Activated naive CD4-positive, alpha-beta T cell treated with anti-CD3 and anti-CD28 coated beads, Interleukin-2, amount 10 ng/mL, durations not matched to agents 7 days and 5 days (primary cell): ENCODE measurements at regions not wholly inside any gene's neighbourhood (a gene's known extent, or its start where the extent isn't known, plus 50 kb on each side); places are given as distances from the start of the nearest gene placed in this dataset.
"Not testable (repeated sequence)": the region's sequence is repeated elsewhere in the genome, so short reads cannot be mapped to it uniquely, and the experiment has no call there.

ENCODE experiments used
- CTCF ChIA-PET: fragments of 350-600 bp; sonication (Branson Sonifier 250); formaldehyde crosslinking; loops from one replicate; lab custom pipeline; 2021; ENCODE audit warnings: antibody characterized with exemption; lab: Charles Lee
- DNase-seq: peaks from one replicate; pipeline ENCODE4 v3.0.0-alpha.2; 2020
- H3K27ac Mint-ChIP-seq: one replicate; pipeline ENCODE4 v1.8.0; 2021; ENCODE audit warnings: mild to moderate bottlenecking, moderate library complexity, mixed read lengths
- H3K27me3 Mint-ChIP-seq: one replicate; pipeline ENCODE4 v1.8.0; 2021; ENCODE audit warnings: mild to moderate bottlenecking, mixed read lengths
- H3K36me3 Mint-ChIP-seq: one replicate; pipeline ENCODE4 v1.8.0; 2021; ENCODE audit warnings: mixed read lengths
- H3K4me1 Mint-ChIP-seq: one replicate; pipeline ENCODE4 v1.8.0; 2021; ENCODE audit warnings: mixed read lengths
- H3K4me3 Mint-ChIP-seq: one replicate; pipeline ENCODE4 v1.8.0; 2021; ENCODE audit warnings: mild to moderate bottlenecking, moderate library complexity, mixed read lengths
- H3K9me3 Mint-ChIP-seq: one replicate; pipeline ENCODE4 v1.8.0; 2021; ENCODE audit warnings: mixed read lengths

GRCh38 chr14:49306152-49306751 lies 279.9 kb downstream of the RPS29 start:
- Mint-ChIP-seq H3K9me3 (no peaks in the 10 kb centered on the region), H3K27me3 (no peaks in the 10 kb centered on the region), H3K36me3 (no peaks in the 10 kb centered on the region), H3K4me3 (no peak overlapping the region), H3K4me1 (no peaks in the 10 kb centered on the region), H3K27ac (no peak overlapping the region)
- no peak for DNase-seq
- CTCF ChIA-PET = interaction anchor here (0.8 to 1.4 kb wide), 5 partner anchors 10 to 192 kb away, joined by 3 read pairs; no protein-coding TSS in a partner anchor

- H3K36me3 Mint-ChIP-seq = no peaks in the 10 kb centered on the region
- CTCF ChIA-PET = no interaction called here
- H3K9me3 Mint-ChIP-seq = no peaks in the 10 kb centered on the region
- no peaks in the 10 kb centered on the region for H3K27me3 Mint-ChIP-seq
- DNase-seq = peak; percentile 47
- H3K27ac Mint-ChIP-seq = no peak overlapping the region
- H3K4me3 Mint-ChIP-seq = no peak overlapping the region
- H3K4me1 Mint-ChIP-seq = no peaks in the 10 kb centered on the region
Measured at GRCh38 chr14:49303946-49304516, 282.1 kb downstream of the RPS29 start.

GRCh38 chr14:49297102-49297501 lies 289.1 kb downstream of the RPS29 start:
- Mint-ChIP-seq H3K36me3 (no peaks in the 10 kb centered on the region), H3K4me1 (no peaks in the 10 kb centered on the region), H3K9me3 (no peaks in the 10 kb centered on the region), H3K27me3 (no peaks in the 10 kb centered on the region), H3K27ac (no peak overlapping the region), H3K4me3 (no peak overlapping the region)
- CTCF ChIA-PET = interaction anchor here (1.3 kb wide), 1 partner anchor 200 kb away, joined by 3 read pairs; no protein-coding TSS in a partner anchor
- DNase-seq = no peak

GRCh38 chr14:49294621-49295148 lies 291.5 kb downstream of the RPS29 start:
- CTCF ChIA-PET = no interaction called here
- Mint-ChIP-seq H3K4me1 (no peaks in the 10 kb centered on the region), H3K36me3 (no peaks in the 10 kb centered on the region), H3K9me3 (no peaks in the 10 kb centered on the region), H3K4me3 (no peak overlapping the region), H3K27me3 (no peaks in the 10 kb centered on the region), H3K27ac (no peak overlapping the region)
- DNase-seq = no peak

GRCh38 chr14:49287004-49287403 lies 299.2 kb downstream of the RPS29 start:
- CTCF ChIA-PET = no interaction called here
- H3K9me3 Mint-ChIP-seq = no peaks in the 10 kb centered on the region
- peaks cover 6% of the 10 kb centered on the region for H3K27me3 Mint-ChIP-seq
- H3K27ac Mint-ChIP-seq = no peak overlapping the region
- no peak overlapping the region for H3K4me3 Mint-ChIP-seq
- no peaks in the 10 kb centered on the region for H3K4me1 Mint-ChIP-seq
- no peak for DNase-seq
- H3K36me3 Mint-ChIP-seq = no peaks in the 10 kb centered on the region

- H3K4me1 Mint-ChIP-seq = no peaks in the 10 kb centered on the region
- H3K27ac Mint-ChIP-seq = no peak overlapping the region
- H3K27me3 Mint-ChIP-seq = peaks cover 6% of the 10 kb centered on the region
- H3K4me3 Mint-ChIP-seq = no peak overlapping the region
- H3K36me3 Mint-ChIP-seq = no peaks in the 10 kb centered on the region
- H3K9me3 Mint-ChIP-seq = no peaks in the 10 kb centered on the region
- CTCF ChIA-PET = no interaction called here
- no peak for DNase-seq
Measured at GRCh38 chr14:49286257-49286983, 299.8 kb downstream of the RPS29 start.

GRCh38 chr14:49280566-49280965 lies 305.6 kb downstream of the RPS29 start:
- CTCF ChIA-PET = no interaction called here
- Mint-ChIP-seq H3K27ac (no peak overlapping the region), H3K27me3 (peaks cover 3% of the 10 kb centered on the region), H3K4me1 (no peaks in the 10 kb centered on the region), H3K36me3 (no peaks in the 10 kb centered on the region), H3K4me3 (no peak overlapping the region), H3K9me3 (no peaks in the 10 kb centered on the region)
- DNase-seq = no peak

- Mint-ChIP-seq H3K27me3 (no peaks in the 10 kb centered on the region), H3K36me3 (no peaks in the 10 kb centered on the region), H3K4me3 (no peak overlapping the region), H3K9me3 (no peaks in the 10 kb centered on the region), H3K4me1 (no peaks in the 10 kb centered on the region), H3K27ac (no peak overlapping the region)
- CTCF ChIA-PET = no interaction called here
- no peak for DNase-seq
Measured at GRCh38 chr14:49250517-49250916, 335.7 kb downstream of the RPS29 start.

GRCh38 chr14:49250109-49250508 lies 336.1 kb downstream of the RPS29 start:
- Mint-ChIP-seq H3K27me3 (no peaks in the 10 kb centered on the region), H3K4me3 (no peak overlapping the region), H3K36me3 (no peaks in the 10 kb centered on the region), H3K9me3 (no peaks in the 10 kb centered on the region), H3K4me1 (no peaks in the 10 kb centered on the region), H3K27ac (no peak overlapping the region)
- DNase-seq = no peak
- CTCF ChIA-PET = no interaction called here

- no peak for DNase-seq
- H3K9me3 Mint-ChIP-seq = no peaks in the 10 kb centered on the region
- H3K4me1 Mint-ChIP-seq = no peaks in the 10 kb centered on the region
- no peak overlapping the region for H3K4me3 Mint-ChIP-seq
- H3K36me3 Mint-ChIP-seq = no peaks in the 10 kb centered on the region
- H3K27me3 Mint-ChIP-seq = no peaks in the 10 kb centered on the region
- CTCF ChIA-PET = no interaction called here
- H3K27ac Mint-ChIP-seq = no peak overlapping the region
Measured at GRCh38 chr14:49249022-49249421, 337.2 kb downstream of the RPS29 start.

- H3K4me3 Mint-ChIP-seq, H3K36me3 Mint-ChIP-seq, DNase-seq, H3K4me1 Mint-ChIP-seq, H3K27ac Mint-ChIP-seq, CTCF ChIA-PET, H3K9me3 Mint-ChIP-seq, H3K27me3 Mint-ChIP-seq: not testable (repeated sequence)
Measured at GRCh38 chr14:49243777-49244176, 342.4 kb downstream of the RPS29 start.

GRCh38 chr14:49240383-49240782 lies 345.8 kb downstream of the RPS29 start:
- Mint-ChIP-seq H3K4me3 (no peak overlapping the region), H3K36me3 (no peaks in the 10 kb centered on the region), H3K9me3 (peaks cover 11% of the 10 kb centered on the region), H3K4me1 (no peaks in the 10 kb centered on the region), H3K27ac (no peak overlapping the region), H3K27me3 (no peaks in the 10 kb centered on the region)
- CTCF ChIA-PET = no interaction called here
- no peak for DNase-seq

- Mint-ChIP-seq H3K9me3 (no peaks in the 10 kb centered on the region), H3K27me3 (no peaks in the 10 kb centered on the region), H3K27ac (no peak overlapping the region), H3K36me3 (no peaks in the 10 kb centered on the region), H3K4me3 (no peak overlapping the region), H3K4me1 (no peaks in the 10 kb centered on the region)
- CTCF ChIA-PET = no interaction called here
- DNase-seq = no peak
Measured at GRCh38 chr14:49228552-49228951, 357.6 kb downstream of the RPS29 start.

GRCh38 chr14:49221316-49221715 lies 364.9 kb downstream of the RPS29 start:
- H3K4me1 Mint-ChIP-seq = no peaks in the 10 kb centered on the region
- no peaks in the 10 kb centered on the region for H3K9me3 Mint-ChIP-seq
- DNase-seq = no peak
- no peaks in the 10 kb centered on the region for H3K36me3 Mint-ChIP-seq
- CTCF ChIA-PET = no interaction called here
- H3K27ac Mint-ChIP-seq = no peak overlapping the region
- H3K4me3 Mint-ChIP-seq = no peak overlapping the region
- H3K27me3 Mint-ChIP-seq = no peaks in the 10 kb centered on the region

GRCh38 chr14:49220492-49220891 lies 365.7 kb downstream of the RPS29 start:
- no peaks in the 10 kb centered on the region for H3K36me3 Mint-ChIP-seq
- no peaks in the 10 kb centered on the region for H3K9me3 Mint-ChIP-seq
- H3K4me1 Mint-ChIP-seq = no peaks in the 10 kb centered on the region
- H3K27ac Mint-ChIP-seq = no peak overlapping the region
- DNase-seq = no peak
- no peak overlapping the region for H3K4me3 Mint-ChIP-seq
- H3K27me3 Mint-ChIP-seq = no peaks in the 10 kb centered on the region
- CTCF ChIA-PET = no interaction called here
